GM13976 (cell line): ENCODE measurements at regions not wholly inside any gene's neighbourhood (a gene's known extent, or its start where the extent isn't known, plus 50 kb on each side); places are given as distances from the start of the nearest gene placed in this dataset.

Experiments
- DNase-seq: peaks from one replicate; pipeline ENCODE4 v3.0.0; 2012; ENCODE audit warnings: low spot score
- CTCF ChIP-seq: IDR thresholded peaks from 2 replicates; pipeline ENCODE4 v1.5.1; 2012; ENCODE audit warnings: borderline replicate concordance, mild to moderate bottlenecking; ENCODE audit not compliant: insufficient read depth; ENCODE audit errors: extremely low read depth, missing control alignments, control extremely low read depth
- in situ Hi-C: fragments of 300-500 bp; cut with MboI; formaldehyde crosslinking; loops from one replicate; pipeline ENCODE4 v1.12.0; 2022; ENCODE audit warnings: low sequenced_read_pairs, mixed read lengths, inconsistent platforms; ENCODE audit not compliant: unreplicated experiment

GRCh38 chr21:43322805-43323204 lies 104.1 kb downstream of the SIK1 start:
- in situ Hi-C loops, result no loop called here
- TF ChIP-seq CTCF, result no peak
- no peak for DNase-seq

GRCh38 chr21:43322311-43322710 lies 104.6 kb downstream of the SIK1 start:
- no peak for DNase-seq
- no peak for TF ChIP-seq CTCF
- in situ Hi-C loops, result no loop called here

- TF ChIP-seq CTCF, result no peak
- in situ Hi-C loops, result no loop called here
- no peak for DNase-seq
Observed at GRCh38 chr21:43321611-43322010, 105.3 kb downstream of the SIK1 start.

GRCh38 chr21:43321111-43321510 lies 105.8 kb downstream of the SIK1 start:
- in situ Hi-C loops, result no loop called here
- no peak for TF ChIP-seq CTCF
- DNase-seq, result no peak

GRCh38 chr21:43320526-43320925 lies 106.4 kb downstream of the SIK1 start:
- in situ Hi-C loops, result no loop called here
- no peak for DNase-seq
- no peak for TF ChIP-seq CTCF

- TF ChIP-seq CTCF, result no peak
- in situ Hi-C loops, result no loop called here
- no peak for DNase-seq
Observed at GRCh38 chr21:43318841-43319781, 107.8 kb downstream of the SIK1 start.

- in situ Hi-C loops, result no loop called here
- DNase-seq, result no peak
- TF ChIP-seq CTCF, result no peak
Observed at GRCh38 chr21:43318368-43318767, 108.6 kb downstream of the SIK1 start.
